ENCODE measurements at regions not wholly inside any gene's neighbourhood (a gene's known extent, or its start where the extent isn't known, plus 50 kb on each side); places are given as distances from the start of the nearest gene placed in this dataset.

GRCh38 chr20:40449974-40450616 lies 238.9 kb downstream of the MAFB start:
- Histone ChIP-seq H3K9me3 (ENCODE audit: insufficient read depth in 2 of 2, low read depth in 1 of 2, low read length in 1 of 2) (peaks cover 0 to 3% of the 10 kb centered on the region in 2 experiments; a peak in 2 of 4 replicates), H3K79me2 (ENCODE audit: control insufficient read depth in 1 of 2, insufficient read depth in 2 of 2, low read length in 2 of 2) (no peaks in the 10 kb centered on the region), H2BK20ac (ENCODE audit: low read length) (no peak overlapping the region), H4K91ac (replicated peaks; ENCODE audit: insufficient read length, low read length) (no peak overlapping the region), H3K27ac (ENCODE audit: low read depth, low read length) (no peak overlapping the region), H2BK5ac (ENCODE audit: low read depth, low read length) (no peak overlapping the region), H2BK15ac (ENCODE audit: low read length) (no peak overlapping the region), H3K56ac (replicated peaks; ENCODE audit: insufficient read length, low read depth, low read length) (no peak overlapping the region), H2AK5ac (ENCODE audit: low read depth, low read length) (no peak overlapping the region), H3K4me3 (ENCODE audit: extremely low read depth in 1 of 4, insufficient read depth in 2 of 4, low read depth in 3 of 4, low read length in 4 of 4) (no peak overlapping the region), H3K23me2 (ENCODE audit: low read depth, low read length) (no peaks in the 10 kb centered on the region), H4K20me1 (replicated peaks in 1 of 2; ENCODE audit: control insufficient read depth in 1 of 2, insufficient read depth in 2 of 2, low read length in 2 of 2) (no peaks in the 10 kb centered on the region), H3K18ac (ENCODE audit: extremely low read depth, low read length) (no peak overlapping the region), H3K4me1 (replicated peaks in 1 of 4; ENCODE audit: control insufficient read depth in 3 of 4, insufficient read depth in 4 of 4, low read length in 3 of 4) (peaks cover 0 to 4% (median 0%) of the 10 kb centered on the region in 4 experiments; a peak in 2 of 7 replicates), H2BK120ac (replicated peaks; ENCODE audit: low read depth, low read length) (no peak overlapping the region), H2AFZ (ENCODE audit: low read length) (no peak overlapping the region; the same call in 1 of the 2 replicates), H4K8ac (ENCODE audit: extremely low read depth, insufficient read depth, low read length) (no peak overlapping the region), H3K4ac (replicated peaks; ENCODE audit: insufficient read length, low read depth, low read length) (no peak overlapping the region), H3K36me3 (ENCODE audit: control insufficient read depth in 2 of 4, insufficient read depth in 4 of 4, low read length in 3 of 4) (no peaks in the 10 kb centered on the region), H3K4me2 (ENCODE audit: insufficient read depth in 1 of 2, low read depth in 2 of 2, low read length in 2 of 2) (no peak overlapping the region), H3K14ac (ENCODE audit: insufficient read length) (no peak overlapping the region), H4K5ac (ENCODE audit: insufficient read length, low read depth, low read length) (no peak overlapping the region), H3K23ac (ENCODE audit: insufficient read length) (no peak overlapping the region), H3K79me1 (ENCODE audit: low read depth, low read length) (no peaks in the 10 kb centered on the region), H3K27me3 (replicated peaks in 1 of 4; ENCODE audit: control insufficient read depth in 3 of 4, extremely low read depth in 1 of 4, insufficient read depth in 3 of 4, low read length in 3 of 4) (no peaks in the 10 kb centered on the region), H2BK12ac (ENCODE audit: low read depth, low read length) (no peak overlapping the region), H3K9ac (replicated peaks in 1 of 4; ENCODE audit: extremely low read depth in 1 of 4, low read depth in 3 of 4, low read length in 3 of 4) (no peak overlapping the region)
- no peak for FAIRE-seq
- CTCF ChIA-PET (ENCODE audit: partially characterized antibody), result interaction anchor here (0.8 to 1.3 kb wide), 3 partner anchors 13 to 576 kb away, joined by 3 to 4 read pairs (median 3); no protein-coding TSS in a partner anchor
- DNase-seq (ENCODE audit: low read depth in 1 of 2, low spot score in 2 of 2), result no peak
- POLR2A ChIA-PET (ENCODE audit: partially characterized antibody), result interaction anchor here (1.0 to 1.2 kb wide), 2 partner anchors 14 to 174 kb away, joined by 3 read pairs; no protein-coding TSS in a partner anchor
- 71% methylated on average over 4 of the region's 4 CpGs; no CpG with 5 or more reads in 1 of the 2 experiments for WGBS, 2 experiments (ENCODE audit: extremely low coverage in 1 of 2, insufficient coverage in 1 of 2, insufficient read length in 1 of 2, insufficient replicate concordance in 2 of 2, low coverage in 1 of 2, low lambda C conversion rate in 2 of 2, missing lambda C conversion rate in 1 of 2)
- no peak for TF ChIP-seq CHD2 (IDR thresholded peaks at IDR 0.05; ENCODE audit: low read length)
- no peak for TF ChIP-seq EZH2 (IDR thresholded peaks at IDR 0.05; ENCODE audit: low read depth, low read length, severe bottlenecking)
- no peak for TF ChIP-seq SP1 (IDR thresholded peaks at IDR 0.05; ENCODE audit: low read depth, low read length)
